Panc1 (cell line): ENCODE measurements at regions not wholly inside any gene's neighbourhood (a gene's known extent, or its start where the extent isn't known, plus 50 kb on each side); places are given as distances from the start of the nearest gene placed in this dataset.

ENCODE experiments used
- ATAC-seq: fragments of 200-7000 bp; cut with Tn5 transposase; 2 replicates; pipeline ENCODE4 v1.9.1; 2020; ENCODE audit warnings: mild to moderate bottlenecking, moderate library complexity
- BruUV-seq: library from RNA; stranded (reverse); fragments of 400-500 nt; replicated peaks from 2 replicates; lab custom pipeline; 2021; lab: Mats Ljungman, UMichigan
- CTCF ChIA-PET: fragments of 300-600 bp; sonication (Branson Sonifier 250); formaldehyde crosslinking; loops from one replicate; lab custom pipeline; 2022; ENCODE audit warnings: antibody characterized with exemption; lab: Charles Lee
- POLR2A ChIA-PET: fragments of 300-600 bp; sonication (Branson Sonifier 250); formaldehyde crosslinking; loops from one replicate; lab custom pipeline; 2022; ENCODE audit warnings: antibody characterized with exemption; lab: Charles Lee
- DNase-seq: peaks from one replicate; pipeline ENCODE4 v3.0.0-alpha.2; 2010; ENCODE audit warnings: low read depth, low spot score
- H3K27ac ChIP-seq: 2 replicates; pipeline ENCODE4 v1.5.1; 2011; ENCODE audit warnings: mild to moderate bottlenecking, low read length, inconsistent platforms
- H3K27me3 ChIP-seq: fragments of 200-500 bp; sonication (Bioruptor generic); 2 replicates; pipeline ENCODE4 v1.6.0; 2014; ENCODE audit warnings: low read length, inconsistent platforms; ENCODE audit not compliant: control insufficient read depth, insufficient read depth
- H3K36me3 ChIP-seq: fragments of 200-500 bp; sonication (Bioruptor generic); 2 replicates; pipeline ENCODE4 v1.5.1; 2014; ENCODE audit warnings: inconsistent platforms, mild to moderate bottlenecking, low read length, moderate library complexity; ENCODE audit not compliant: control insufficient read depth, insufficient read depth
- H3K4me1 ChIP-seq: 2 replicates; pipeline ENCODE4 v1.5.1; 2011; ENCODE audit warnings: inconsistent platforms, mild to moderate bottlenecking, low read length, moderate library complexity; ENCODE audit not compliant: control insufficient read depth, insufficient read depth
- H3K4me3 ChIP-seq, 2 experiments: 2 replicates each; pipeline ENCODE4 v1.5.1; 2011 to 2012; ENCODE audit warnings: low read depth in 2 of 2, low read length in 2 of 2, mild to moderate bottlenecking in 2 of 2, inconsistent platforms in 1 of 2, moderate library complexity in 1 of 2
- H3K9me3 ChIP-seq: fragments of 200-500 bp; sonication (Bioruptor generic); 2 replicates; pipeline ENCODE4 v1.5.1; 2014; ENCODE audit warnings: low read depth, mild to moderate bottlenecking, inconsistent platforms, low read length, moderate library complexity; ENCODE audit not compliant: control insufficient read depth, insufficient read depth
- POLR2AphosphoS5 ChIP-seq: IDR thresholded peaks from 2 replicates; pipeline ENCODE4 v1.6.1; 2012; ENCODE audit warnings: mild to moderate bottlenecking, low read depth, low read length, moderate library complexity
- SIN3A ChIP-seq: IDR thresholded peaks from 2 replicates; pipeline ENCODE4 v1.6.1; 2012; ENCODE audit warnings: low read depth, mild to moderate bottlenecking, low read length, moderate library complexity, borderline replicate concordance; ENCODE audit not compliant: insufficient read depth
- TCF7L2 ChIP-seq: IDR thresholded peaks from 2 replicates; pipeline ENCODE4 v1.6.1; 2011; ENCODE audit warnings: mild to moderate bottlenecking, low read depth, low read length, inconsistent platforms
- in situ Hi-C: cut with HindIII; loops from 2 replicates; pipeline ENCODE4 v1.10.0; 2016; ENCODE audit warnings: low sequenced_read_pairs, low pct_unique_long_range_greater_than_20kb
- intact Hi-C: fragments of 100-400 bp; cut with micrococcal nuclease; formaldehyde crosslinking; loops from one replicate; pipeline ENCODE4 v1.10.0; 2022; ENCODE audit not compliant: unreplicated experiment
- TF ChIP-seq, protein P1 (sequence below): fragments of 450-650 bp; IDR thresholded peaks from 2 replicates; pipeline ENCODE4 v1.5.1; 2017; ENCODE audit warnings: mild to moderate bottlenecking
- TF ChIP-seq, protein P2 (sequence below), 2 experiments: IDR thresholded peaks; 2 replicates each; pipeline ENCODE4 v1.6.1; 2011 to 2012; ENCODE audit warnings: low read depth in 2 of 2, control low read depth in 1 of 2, low read length in 1 of 2, mild to moderate bottlenecking in 1 of 2, moderate library complexity in 1 of 2; ENCODE audit not compliant: insufficient read depth in 1 of 2

DNA sequence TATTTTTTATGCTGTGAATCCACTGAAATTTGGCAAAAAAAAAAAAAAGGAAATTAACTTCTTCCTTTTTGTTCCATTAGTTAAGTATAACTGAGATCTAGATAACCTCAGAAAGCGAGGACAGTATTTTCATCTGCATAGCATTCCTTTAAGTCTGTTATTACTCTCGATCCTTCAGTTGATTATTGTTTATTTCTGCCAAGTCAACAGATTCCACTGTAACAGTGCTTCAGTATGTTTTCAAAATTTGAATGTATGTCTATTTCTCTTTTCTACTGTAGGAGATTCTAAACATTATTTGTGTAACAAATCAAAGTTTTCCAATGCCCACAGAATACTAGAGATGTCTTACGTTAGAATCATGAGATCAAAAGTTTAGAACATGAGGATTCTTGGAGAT lies 133.1 kb upstream of the RGPD4 start:
- Histone ChIP-seq H3K4me3 (no peak overlapping the region), H3K27me3 (no peaks in the 10 kb centered on the region), H3K9me3 (no peaks in the 10 kb centered on the region), H3K36me3 (no peaks in the 10 kb centered on the region), H3K4me1 (no peaks in the 10 kb centered on the region), H3K27ac (no peak overlapping the region)
- intact Hi-C loops (no loop called here), in situ Hi-C loops (no loop called here)
- ChIA-PET CTCF (interaction anchor here (0.7 kb wide), 1 partner anchor 496 kb away, joined by 3 read pairs; no protein-coding TSS in a partner anchor), POLR2A (no interaction called here)
- DNase-seq: no peak
- TF ChIP-seq POLR2AphosphoS5: no peak
- TF ChIP-seq, protein P1, sequence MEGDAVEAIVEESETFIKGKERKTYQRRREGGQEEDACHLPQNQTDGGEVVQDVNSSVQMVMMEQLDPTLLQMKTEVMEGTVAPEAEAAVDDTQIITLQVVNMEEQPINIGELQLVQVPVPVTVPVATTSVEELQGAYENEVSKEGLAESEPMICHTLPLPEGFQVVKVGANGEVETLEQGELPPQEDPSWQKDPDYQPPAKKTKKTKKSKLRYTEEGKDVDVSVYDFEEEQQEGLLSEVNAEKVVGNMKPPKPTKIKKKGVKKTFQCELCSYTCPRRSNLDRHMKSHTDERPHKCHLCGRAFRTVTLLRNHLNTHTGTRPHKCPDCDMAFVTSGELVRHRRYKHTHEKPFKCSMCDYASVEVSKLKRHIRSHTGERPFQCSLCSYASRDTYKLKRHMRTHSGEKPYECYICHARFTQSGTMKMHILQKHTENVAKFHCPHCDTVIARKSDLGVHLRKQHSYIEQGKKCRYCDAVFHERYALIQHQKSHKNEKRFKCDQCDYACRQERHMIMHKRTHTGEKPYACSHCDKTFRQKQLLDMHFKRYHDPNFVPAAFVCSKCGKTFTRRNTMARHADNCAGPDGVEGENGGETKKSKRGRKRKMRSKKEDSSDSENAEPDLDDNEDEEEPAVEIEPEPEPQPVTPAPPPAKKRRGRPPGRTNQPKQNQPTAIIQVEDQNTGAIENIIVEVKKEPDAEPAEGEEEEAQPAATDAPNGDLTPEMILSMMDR: no peak
- no peak for TF ChIP-seq SIN3A
- TF ChIP-seq TCF7L2: no peak
- TF ChIP-seq, protein P2, sequence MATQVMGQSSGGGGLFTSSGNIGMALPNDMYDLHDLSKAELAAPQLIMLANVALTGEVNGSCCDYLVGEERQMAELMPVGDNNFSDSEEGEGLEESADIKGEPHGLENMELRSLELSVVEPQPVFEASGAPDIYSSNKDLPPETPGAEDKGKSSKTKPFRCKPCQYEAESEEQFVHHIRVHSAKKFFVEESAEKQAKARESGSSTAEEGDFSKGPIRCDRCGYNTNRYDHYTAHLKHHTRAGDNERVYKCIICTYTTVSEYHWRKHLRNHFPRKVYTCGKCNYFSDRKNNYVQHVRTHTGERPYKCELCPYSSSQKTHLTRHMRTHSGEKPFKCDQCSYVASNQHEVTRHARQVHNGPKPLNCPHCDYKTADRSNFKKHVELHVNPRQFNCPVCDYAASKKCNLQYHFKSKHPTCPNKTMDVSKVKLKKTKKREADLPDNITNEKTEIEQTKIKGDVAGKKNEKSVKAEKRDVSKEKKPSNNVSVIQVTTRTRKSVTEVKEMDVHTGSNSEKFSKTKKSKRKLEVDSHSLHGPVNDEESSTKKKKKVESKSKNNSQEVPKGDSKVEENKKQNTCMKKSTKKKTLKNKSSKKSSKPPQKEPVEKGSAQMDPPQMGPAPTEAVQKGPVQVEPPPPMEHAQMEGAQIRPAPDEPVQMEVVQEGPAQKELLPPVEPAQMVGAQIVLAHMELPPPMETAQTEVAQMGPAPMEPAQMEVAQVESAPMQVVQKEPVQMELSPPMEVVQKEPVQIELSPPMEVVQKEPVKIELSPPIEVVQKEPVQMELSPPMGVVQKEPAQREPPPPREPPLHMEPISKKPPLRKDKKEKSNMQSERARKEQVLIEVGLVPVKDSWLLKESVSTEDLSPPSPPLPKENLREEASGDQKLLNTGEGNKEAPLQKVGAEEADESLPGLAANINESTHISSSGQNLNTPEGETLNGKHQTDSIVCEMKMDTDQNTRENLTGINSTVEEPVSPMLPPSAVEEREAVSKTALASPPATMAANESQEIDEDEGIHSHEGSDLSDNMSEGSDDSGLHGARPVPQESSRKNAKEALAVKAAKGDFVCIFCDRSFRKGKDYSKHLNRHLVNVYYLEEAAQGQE (IDR thresholded peaks at IDR 0.05; ENCODE audit: insufficient read depth in 1 of 2, low read depth in 2 of 2, low read length in 1 of 2): no peak
- ATAC-seq: no peak
- BruUV-seq: no TSS peak

DNA sequence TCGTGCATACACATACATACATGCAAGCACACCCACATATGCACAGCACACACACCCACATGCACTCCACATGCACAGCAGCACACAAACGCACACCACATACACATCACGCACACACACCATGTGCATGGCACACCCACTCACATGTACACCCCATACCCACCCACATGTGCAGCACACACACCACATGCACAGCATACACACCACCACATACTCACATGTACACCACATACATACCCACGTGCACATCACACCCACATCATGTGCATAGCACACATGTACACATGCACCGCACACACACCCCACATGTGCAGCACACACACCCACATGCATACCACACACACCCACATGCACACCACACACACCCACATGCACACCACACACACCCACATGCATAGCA lies 132.0 kb upstream of the RGPD4 start:
- ATAC-seq: no peak
- Histone ChIP-seq H3K27ac (no peak overlapping the region), H3K9me3 (no peaks in the 10 kb centered on the region), H3K36me3 (no peaks in the 10 kb centered on the region), H3K4me1 (no peaks in the 10 kb centered on the region), H3K4me3 (no peak overlapping the region), H3K27me3 (no peaks in the 10 kb centered on the region)
- in situ Hi-C loops (no loop called here), intact Hi-C loops (no loop called here)
- ChIA-PET POLR2A (no interaction called here), CTCF (no interaction called here)
- TF ChIP-seq, protein P2 (IDR thresholded peaks at IDR 0.05; ENCODE audit: insufficient read depth in 1 of 2, low read depth in 2 of 2, low read length in 1 of 2): no peak
- TF ChIP-seq SIN3A (no peak), TCF7L2 (no peak), POLR2AphosphoS5 (no peak)
- TF ChIP-seq, protein P1: no peak
- BruUV-seq: no TSS peak
- no peak for DNase-seq
